SK-N-SH (cell line): ENCODE measurements at regions not wholly inside any gene's neighbourhood (a gene's known extent, or its start where the extent isn't known, plus 50 kb on each side); places are given as distances from the start of the nearest gene placed in this dataset.

Experiments used
- PBX3 ChIP-seq: IDR thresholded peaks from 2 replicates; pipeline ENCODE4; 2012
- REST ChIP-seq: IDR thresholded peaks from 2 replicates; pipeline ENCODE4 v1.6.1; 2012; ENCODE audit warnings: mild to moderate bottlenecking, low read depth, low read length, moderate library complexity
- TEAD4 ChIP-seq: IDR thresholded peaks from 2 replicates; pipeline ENCODE4 v1.4.0; 2012; ENCODE audit warnings: mild to moderate bottlenecking, borderline replicate concordance; ENCODE audit not compliant: insufficient read depth

GRCh38 chr3:193754719-193755118, 161.7 kb downstream of the OPA1 start:
- TF ChIP-seq TEAD4, result no peak
- no peak for TF ChIP-seq PBX3
- no peak for TF ChIP-seq REST
